ENCODE measurements at regions not wholly inside any gene's neighbourhood (a gene's known extent, or its start where the extent isn't known, plus 50 kb on each side); places are given as distances from the start of the nearest gene placed in this dataset.
"Not testable (repeated sequence)": the region's sequence is repeated elsewhere in the genome, so short reads cannot be mapped to it uniquely, and the experiment has no call there.

DNA sequence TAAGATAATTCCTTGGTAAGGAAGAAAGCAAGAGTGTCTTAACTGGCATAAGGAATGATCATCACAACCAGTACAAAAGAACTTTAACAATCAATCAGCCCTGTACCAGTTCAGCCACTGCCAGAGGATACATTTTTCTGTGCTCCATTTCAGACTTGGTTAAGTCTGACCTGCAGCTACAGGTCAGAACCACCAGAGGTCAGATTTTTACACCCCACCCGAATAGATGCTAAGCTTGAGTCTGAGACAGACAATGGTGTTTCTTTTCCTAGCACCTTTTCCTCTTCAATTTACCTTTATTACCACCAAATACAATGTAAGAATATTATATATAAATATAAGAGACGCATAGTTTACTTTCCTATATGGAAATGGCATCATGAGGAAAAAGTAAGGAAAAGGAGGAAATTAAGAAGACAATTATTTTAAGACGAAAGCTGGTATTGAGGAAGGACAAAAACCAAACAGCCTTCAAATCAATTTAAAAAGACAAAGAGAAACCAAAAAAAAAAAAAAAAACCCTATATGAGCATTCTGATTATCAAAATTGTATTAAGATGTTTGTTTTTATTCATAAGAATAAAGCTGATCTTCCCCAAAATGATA is 215.3 kb upstream of the TTC29 start:
- no peak overlapping the region for H3K9ac ChIP-seq (ENCODE audit: low read depth, low read length)
- H3K36me3 ChIP-seq (ENCODE audit: control insufficient read depth, insufficient read depth, low read length), result no peaks in the 10 kb centered on the region
- H3K4me3 ChIP-seq (ENCODE audit: low read depth, low read length), result no peak overlapping the region
- peaks cover 7% of the 10 kb centered on the region for H3K27me3 ChIP-seq (ENCODE audit: control insufficient read depth, insufficient read depth, low read length)
- no peaks in the 10 kb centered on the region for H3K9me3 ChIP-seq (ENCODE audit: control insufficient read depth, insufficient read depth, low read length)
- no peak overlapping the region for H3K27ac ChIP-seq (ENCODE audit: low read depth, low read length)
- H3K4me1 ChIP-seq (ENCODE audit: control insufficient read depth, insufficient read depth, low read length), result peaks cover 10% of the 10 kb centered on the region

DNA sequence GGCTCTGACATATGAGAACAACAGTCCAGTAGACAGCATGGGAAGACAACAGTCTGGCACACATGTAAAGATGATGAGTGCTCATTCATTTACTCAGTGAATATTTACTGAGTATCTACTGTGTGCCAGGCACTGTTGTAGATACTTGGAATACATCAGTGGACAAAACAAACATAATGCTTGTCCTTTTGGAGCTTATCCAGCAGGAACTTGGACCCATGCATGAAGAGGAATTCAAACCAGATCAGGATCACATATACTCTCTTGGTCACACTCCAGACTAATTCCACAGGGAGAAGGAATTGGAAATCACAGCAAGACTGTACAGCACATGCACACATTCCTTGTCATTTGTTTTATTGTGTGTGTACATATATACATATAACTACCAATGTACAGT is 217.6 kb upstream of the TTC29 start:
- Histone ChIP-seq H3K9ac (ENCODE audit: low read depth, low read length) (no peak overlapping the region), H3K36me3 (ENCODE audit: control insufficient read depth, insufficient read depth, low read length) (no peaks in the 10 kb centered on the region), H3K9me3 (ENCODE audit: control insufficient read depth, insufficient read depth, low read length) (no peaks in the 10 kb centered on the region), H3K4me3 (ENCODE audit: low read depth, low read length) (no peak overlapping the region), H3K27ac (ENCODE audit: low read depth, low read length) (no peak overlapping the region), H3K4me1 (ENCODE audit: control insufficient read depth, insufficient read depth, low read length) (peaks cover 6% of the 10 kb centered on the region), H3K27me3 (ENCODE audit: control insufficient read depth, insufficient read depth, low read length) (no peaks in the 10 kb centered on the region)

DNA sequence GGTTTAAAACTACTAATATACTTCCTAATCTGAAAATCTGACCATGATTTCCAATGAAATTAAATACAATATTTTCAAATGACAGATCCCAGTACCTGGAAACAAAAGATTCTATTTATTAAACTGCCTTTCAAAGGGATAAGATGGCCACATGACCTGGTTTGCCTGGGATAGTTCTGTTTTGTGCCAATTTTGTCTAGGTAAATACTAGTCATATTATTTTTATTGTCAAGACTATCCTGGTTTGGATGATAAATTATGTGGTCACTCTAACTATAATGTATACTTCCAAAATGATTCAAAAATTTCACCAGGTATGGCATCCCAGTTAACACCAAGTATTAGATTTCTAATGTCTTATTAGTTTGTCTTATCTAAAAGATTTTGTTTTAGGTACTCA is 222.5 kb upstream of the TTC29 start:
- not testable (repeated sequence) for H3K9ac ChIP-seq (ENCODE audit: low read depth, low read length); H3K27ac ChIP-seq (ENCODE audit: low read depth, low read length); H3K36me3 ChIP-seq (ENCODE audit: control insufficient read depth, insufficient read depth, low read length); H3K4me1 ChIP-seq (ENCODE audit: control insufficient read depth, insufficient read depth, low read length); H3K4me3 ChIP-seq (ENCODE audit: low read depth, low read length); H3K27me3 ChIP-seq (ENCODE audit: control insufficient read depth, insufficient read depth, low read length); H3K9me3 ChIP-seq (ENCODE audit: control insufficient read depth, insufficient read depth, low read length)

DNA sequence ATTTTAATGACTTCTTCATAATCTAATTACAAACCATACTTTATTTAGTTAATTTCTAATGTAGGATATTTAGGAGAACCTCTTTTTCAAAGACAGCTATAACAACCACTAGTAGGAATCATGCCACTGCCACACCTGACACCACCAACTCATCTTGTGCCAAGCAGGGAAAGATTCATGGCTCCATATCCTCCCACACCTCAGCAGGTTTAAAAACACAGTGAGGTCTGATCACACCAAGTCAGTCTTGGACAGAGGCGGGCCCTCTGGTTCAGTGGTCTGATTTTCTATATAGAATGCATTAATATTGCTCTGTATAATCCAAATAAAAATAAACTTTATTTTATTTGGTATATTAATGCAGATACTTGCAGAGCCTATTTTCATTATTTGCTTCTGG is 227.7 kb upstream of the TTC29 start:
- no peaks in the 10 kb centered on the region for H3K36me3 ChIP-seq (ENCODE audit: control insufficient read depth, insufficient read depth, low read length)
- no peak overlapping the region for H3K9ac ChIP-seq (ENCODE audit: low read depth, low read length)
- no peak overlapping the region for H3K27ac ChIP-seq (ENCODE audit: low read depth, low read length)
- 0 out of 2 replicates have a peak, but pooled peaks cover 2% of the 10 kb centered on the region for H3K4me1 ChIP-seq (ENCODE audit: control insufficient read depth, insufficient read depth, low read length)
- H3K4me3 ChIP-seq (ENCODE audit: low read depth, low read length), result no peak overlapping the region
- no peaks in the 10 kb centered on the region for H3K27me3 ChIP-seq (ENCODE audit: control insufficient read depth, insufficient read depth, low read length)
- no peaks in the 10 kb centered on the region for H3K9me3 ChIP-seq (ENCODE audit: control insufficient read depth, insufficient read depth, low read length)

DNA sequence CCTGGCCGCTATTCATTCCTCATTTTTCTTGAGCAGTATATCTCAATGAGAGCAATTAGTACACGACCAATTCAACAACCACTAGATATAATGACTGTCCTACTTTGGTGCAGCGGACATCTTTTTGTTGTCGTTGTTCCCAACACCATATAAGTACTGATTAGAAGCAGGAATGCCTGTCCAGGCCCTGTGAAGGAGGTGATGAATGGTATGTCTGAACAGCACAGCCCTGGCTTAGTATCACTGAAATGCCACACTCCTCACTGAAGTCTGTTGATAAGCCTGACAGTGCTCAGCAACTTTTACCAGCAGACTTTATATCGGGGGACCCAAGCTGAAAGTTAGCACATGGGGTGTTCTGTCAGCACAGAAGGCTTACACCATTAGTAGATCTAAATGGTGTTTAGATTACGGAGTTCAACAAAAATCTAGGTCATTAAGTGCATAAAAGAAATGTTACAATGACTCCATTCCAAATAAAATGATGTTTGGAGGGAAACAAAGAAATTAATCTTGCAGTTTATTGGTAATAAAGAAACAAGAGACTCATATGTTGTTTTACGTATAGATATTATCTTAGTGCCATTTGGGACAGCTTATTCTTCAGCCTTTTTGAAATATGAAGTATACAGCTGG is 228.3 kb upstream of the TTC29 start:
- H3K9ac ChIP-seq (ENCODE audit: low read depth, low read length), result no peak overlapping the region
- H3K36me3 ChIP-seq (ENCODE audit: control insufficient read depth, insufficient read depth, low read length), result no peaks in the 10 kb centered on the region
- no peaks in the 10 kb centered on the region for H3K27me3 ChIP-seq (ENCODE audit: control insufficient read depth, insufficient read depth, low read length)
- H3K4me3 ChIP-seq (ENCODE audit: low read depth, low read length), result no peak overlapping the region
- H3K4me1 ChIP-seq (ENCODE audit: control insufficient read depth, insufficient read depth, low read length), result 0 out of 2 replicates have a peak, but pooled peaks cover 2% of the 10 kb centered on the region
- H3K27ac ChIP-seq (ENCODE audit: low read depth, low read length), result no peak overlapping the region
- H3K9me3 ChIP-seq (ENCODE audit: control insufficient read depth, insufficient read depth, low read length), result no peaks in the 10 kb centered on the region

DNA sequence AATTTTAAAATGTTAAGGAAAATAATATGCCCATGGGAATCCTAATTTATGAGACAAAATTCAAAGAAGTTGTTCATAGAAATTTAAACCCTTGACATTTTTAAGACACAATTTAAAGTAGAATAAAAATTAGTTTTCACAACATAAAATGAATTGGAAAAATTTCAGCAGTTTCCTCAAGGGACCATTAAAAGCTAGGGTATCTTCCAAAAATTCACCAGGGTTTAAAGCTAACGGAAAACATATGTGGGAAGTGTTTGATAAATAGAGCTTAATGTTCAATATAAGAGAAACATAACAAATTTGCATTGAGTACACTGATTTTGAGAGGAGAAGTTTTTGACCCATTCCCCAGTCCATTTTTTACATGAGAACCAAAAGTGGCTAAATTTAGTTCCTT is 228.9 kb upstream of the TTC29 start:
- no peak overlapping the region for H3K27ac ChIP-seq (ENCODE audit: low read depth, low read length)
- 0 out of 2 replicates have a peak, but pooled peaks cover 2% of the 10 kb centered on the region for H3K4me1 ChIP-seq (ENCODE audit: control insufficient read depth, insufficient read depth, low read length)
- H3K9me3 ChIP-seq (ENCODE audit: control insufficient read depth, insufficient read depth, low read length), result no peaks in the 10 kb centered on the region
- H3K36me3 ChIP-seq (ENCODE audit: control insufficient read depth, insufficient read depth, low read length), result no peaks in the 10 kb centered on the region
- no peaks in the 10 kb centered on the region for H3K27me3 ChIP-seq (ENCODE audit: control insufficient read depth, insufficient read depth, low read length)
- no peak overlapping the region for H3K9ac ChIP-seq (ENCODE audit: low read depth, low read length)
- no peak overlapping the region for H3K4me3 ChIP-seq (ENCODE audit: low read depth, low read length)

DNA sequence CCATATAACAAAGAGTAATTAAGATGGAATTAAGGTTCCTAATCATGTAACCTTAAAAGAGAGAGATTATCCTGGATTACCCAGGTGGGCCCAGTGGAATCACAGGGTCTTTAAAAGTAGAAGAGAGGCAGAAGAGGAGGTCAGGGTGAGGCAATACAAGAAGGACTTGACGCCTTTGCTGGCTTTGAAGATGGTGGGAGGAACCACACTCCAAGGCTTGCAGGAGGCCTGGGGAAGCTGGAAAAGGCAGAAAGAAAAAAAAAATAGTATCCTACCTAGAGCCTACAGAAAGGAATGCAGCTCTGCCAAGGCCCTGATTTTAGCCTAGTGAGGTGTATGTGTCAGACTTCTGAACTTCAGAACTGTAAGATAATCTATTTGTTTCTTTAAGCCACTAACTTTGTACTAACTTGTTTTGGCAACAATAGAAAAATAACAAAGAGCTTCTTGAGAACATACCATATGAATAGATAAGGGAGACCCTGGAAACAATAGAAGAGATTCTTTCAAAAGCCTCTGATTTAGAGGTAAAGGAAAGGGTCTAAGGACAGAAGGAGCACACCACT is 229.9 kb upstream of the TTC29 start:
- Histone ChIP-seq H3K9ac (ENCODE audit: low read depth, low read length) (no peak overlapping the region), H3K9me3 (ENCODE audit: control insufficient read depth, insufficient read depth, low read length) (no peaks in the 10 kb centered on the region), H3K36me3 (ENCODE audit: control insufficient read depth, insufficient read depth, low read length) (no peaks in the 10 kb centered on the region), H3K27ac (ENCODE audit: low read depth, low read length) (peak overlapping the region; percentile 40), H3K4me3 (ENCODE audit: low read depth, low read length) (no peak overlapping the region), H3K27me3 (ENCODE audit: control insufficient read depth, insufficient read depth, low read length) (no peaks in the 10 kb centered on the region), H3K4me1 (ENCODE audit: control insufficient read depth, insufficient read depth, low read length) (0 out of 2 replicates have a peak, but pooled peaks cover 2% of the 10 kb centered on the region)

DNA sequence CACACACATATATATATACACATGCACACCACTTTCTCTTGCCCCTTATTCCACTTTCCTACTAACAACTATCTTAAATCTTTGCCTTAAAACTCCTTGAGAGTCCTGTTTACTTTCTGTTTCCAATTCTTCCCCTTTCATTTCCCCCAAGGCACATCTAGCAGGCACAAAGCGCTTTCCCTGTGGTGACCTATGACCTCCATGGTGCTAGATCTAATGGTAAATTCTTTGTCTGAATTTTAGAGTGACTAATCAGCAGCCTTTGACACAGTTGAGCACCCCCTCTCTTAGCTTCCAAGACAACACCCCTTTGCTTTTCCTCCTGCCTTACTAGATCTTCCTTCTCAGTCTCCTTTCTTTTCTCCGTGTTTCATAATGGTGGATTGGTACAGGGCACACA is 236.4 kb upstream of the TTC29 start:
- no peaks in the 10 kb centered on the region for H3K4me1 ChIP-seq (ENCODE audit: control insufficient read depth, insufficient read depth, low read length)
- no peak overlapping the region for H3K27ac ChIP-seq (ENCODE audit: low read depth, low read length)
- no peaks in the 10 kb centered on the region for H3K9me3 ChIP-seq (ENCODE audit: control insufficient read depth, insufficient read depth, low read length)
- no peak overlapping the region for H3K9ac ChIP-seq (ENCODE audit: low read depth, low read length)
- H3K27me3 ChIP-seq (ENCODE audit: control insufficient read depth, insufficient read depth, low read length), result no peaks in the 10 kb centered on the region
- H3K4me3 ChIP-seq (ENCODE audit: low read depth, low read length), result no peak overlapping the region
- H3K36me3 ChIP-seq (ENCODE audit: control insufficient read depth, insufficient read depth, low read length), result no peaks in the 10 kb centered on the region

DNA sequence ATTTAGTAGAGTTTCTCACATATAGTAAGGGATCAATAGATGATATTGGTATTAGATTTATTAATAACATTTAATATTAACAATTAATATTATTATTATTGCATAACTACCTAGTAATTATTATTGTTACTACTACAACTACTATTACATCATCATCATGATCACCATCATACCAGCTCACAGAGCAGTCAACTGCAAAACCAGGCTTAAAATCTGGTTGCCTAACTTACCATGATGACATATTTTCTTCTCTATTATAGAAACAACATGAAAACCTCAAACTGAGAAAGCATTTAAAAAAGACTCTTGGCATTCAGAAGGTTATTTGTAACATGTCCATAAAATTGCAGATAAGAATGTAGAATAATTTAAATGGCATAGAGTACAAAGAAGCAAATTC is 247.0 kb upstream of the TTC29 start:
- Histone ChIP-seq H3K4me1 (ENCODE audit: control insufficient read depth, insufficient read depth, low read length) (peaks cover 3% of the 10 kb centered on the region), H3K4me3 (ENCODE audit: low read depth, low read length) (no peak overlapping the region), H3K9me3 (ENCODE audit: control insufficient read depth, insufficient read depth, low read length) (no peaks in the 10 kb centered on the region), H3K9ac (ENCODE audit: low read depth, low read length) (no peak overlapping the region), H3K27me3 (ENCODE audit: control insufficient read depth, insufficient read depth, low read length) (no peaks in the 10 kb centered on the region), H3K36me3 (ENCODE audit: control insufficient read depth, insufficient read depth, low read length) (no peaks in the 10 kb centered on the region), H3K27ac (ENCODE audit: low read depth, low read length) (no peak overlapping the region)

DNA sequence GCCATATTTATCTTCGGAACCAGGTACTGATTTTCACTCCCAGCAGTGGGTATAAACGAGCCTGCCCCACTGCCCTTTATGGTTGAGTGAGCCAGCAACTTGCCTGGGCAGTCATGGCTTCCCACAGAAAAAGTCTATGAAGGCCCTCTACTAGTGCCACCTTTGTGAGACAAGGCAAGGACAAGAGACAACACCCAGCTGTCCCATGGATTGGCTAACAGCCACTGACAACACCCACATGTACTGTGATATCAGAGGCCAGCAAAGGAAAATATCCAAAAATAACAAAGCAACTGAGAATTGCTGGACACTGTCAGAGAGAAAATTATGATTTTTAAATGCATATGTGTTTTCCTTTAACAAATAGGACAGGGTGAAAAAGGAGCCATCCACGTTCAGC is 248.4 kb upstream of the TTC29 start:
- Histone ChIP-seq H3K4me1 (ENCODE audit: control insufficient read depth, insufficient read depth, low read length) (peaks cover 17% of the 10 kb centered on the region), H3K27me3 (ENCODE audit: control insufficient read depth, insufficient read depth, low read length) (no peaks in the 10 kb centered on the region), H3K9ac (ENCODE audit: low read depth, low read length) (no peak overlapping the region), H3K4me3 (ENCODE audit: low read depth, low read length) (no peak overlapping the region), H3K27ac (ENCODE audit: low read depth, low read length) (no peak overlapping the region), H3K9me3 (ENCODE audit: control insufficient read depth, insufficient read depth, low read length) (no peaks in the 10 kb centered on the region), H3K36me3 (ENCODE audit: control insufficient read depth, insufficient read depth, low read length) (no peaks in the 10 kb centered on the region)

DNA sequence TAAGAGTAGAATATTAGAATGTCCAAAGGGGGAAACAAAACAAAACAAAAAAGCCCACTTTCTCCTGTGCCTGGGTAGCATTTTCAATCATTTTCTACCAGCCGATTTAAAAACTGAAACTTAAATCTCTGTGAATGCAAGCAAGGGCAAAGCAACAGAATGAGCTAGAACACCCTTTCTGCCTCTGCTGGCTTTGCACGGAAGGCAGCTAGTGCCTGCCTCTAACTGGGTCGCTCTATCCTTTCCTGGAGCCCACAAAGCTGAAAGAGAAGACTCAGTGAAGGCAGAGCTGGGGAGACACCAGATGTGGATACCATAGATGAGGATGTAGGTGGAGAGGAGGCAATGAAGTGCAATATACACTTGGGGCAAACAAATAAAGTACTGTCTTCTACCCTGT is 248.9 kb upstream of the TTC29 start:
- Histone ChIP-seq H3K4me3 (ENCODE audit: low read depth, low read length) (no peak overlapping the region), H3K27me3 (ENCODE audit: control insufficient read depth, insufficient read depth, low read length) (no peaks in the 10 kb centered on the region), H3K9me3 (ENCODE audit: control insufficient read depth, insufficient read depth, low read length) (no peaks in the 10 kb centered on the region), H3K4me1 (ENCODE audit: control insufficient read depth, insufficient read depth, low read length) (peaks cover 17% of the 10 kb centered on the region), H3K36me3 (ENCODE audit: control insufficient read depth, insufficient read depth, low read length) (no peaks in the 10 kb centered on the region), H3K9ac (ENCODE audit: low read depth, low read length) (no peak overlapping the region), H3K27ac (ENCODE audit: low read depth, low read length) (no peak overlapping the region)
